Posterior cingulate gyrus (tissue), 11 donors: ENCODE measurements at regions not wholly inside any gene's neighbourhood (a gene's known extent, or its start where the extent isn't known, plus 50 kb on each side); places are given as distances from the start of the nearest gene placed in this dataset.

Experiments
- DNase-seq, 10 donors: peaks; one replicate each; pipeline versions ENCODE4 v3.0.0 to v3.0.0-alpha.2; 2020 to 2021; ENCODE audit warnings: mixed read lengths in 3 of 10
- intact Hi-C: fragments of 100-400 bp; cut with DNase I; formaldehyde crosslinking; loops from one replicate; pipeline ENCODE4 v1.15.1; 2023

- DNase-seq, result peak in 1 of 10 donors; percentile 39
- intact Hi-C loops, result no loop called here
These were observed 230.9 kb downstream of the KLF6 start for GRCh38 chr10:3554121-3554522.

GRCh38 chr10:3552281-3552680 lies 232.7 kb downstream of the KLF6 start:
- intact Hi-C loops, result no loop called here
- no peak for DNase-seq

- intact Hi-C loops, result no loop called here
These were observed 233.2 kb downstream of the KLF6 start for GRCh38 chr10:3551761-3552160.

GRCh38 chr10:3549118-3549517 lies 235.9 kb downstream of the KLF6 start:
- intact Hi-C loops, result no loop called here
- DNase-seq, result no peak

More at GRCh38 chr10:3551761-3552160, 233.2 kb downstream of the KLF6 start:
- no peak for DNase-seq

DNA sequence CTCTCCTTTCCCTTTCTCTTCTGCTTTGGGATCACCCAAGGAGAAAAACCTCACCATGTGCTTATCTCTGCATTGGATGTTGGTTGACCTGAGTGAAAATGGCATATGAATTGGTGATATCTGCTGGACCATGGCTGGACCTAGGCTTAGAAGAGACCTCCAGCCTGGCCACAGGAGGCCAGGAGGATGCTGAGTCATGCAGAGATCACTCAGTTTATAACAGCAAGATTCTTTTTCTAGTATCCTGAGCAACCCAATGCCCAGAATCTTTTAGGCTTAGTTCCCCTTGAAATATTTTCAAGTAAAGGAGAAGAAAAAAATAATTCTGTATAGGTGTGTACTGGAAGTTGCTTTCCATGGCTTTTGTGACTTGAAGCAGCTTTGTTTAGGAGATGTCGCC lies 236.3 kb downstream of the KLF6 start:
- intact Hi-C loops, result no loop called here
- DNase-seq, result no peak

GRCh38 chr10:3548076-3548475 lies 236.9 kb downstream of the KLF6 start:
- no peak for DNase-seq
- intact Hi-C loops, result no loop called here

- intact Hi-C loops, result no loop called here
- no peak for DNase-seq
These were observed 240.4 kb downstream of the KLF6 start for GRCh38 chr10:3544561-3544960.

- no peak for DNase-seq
- intact Hi-C loops, result no loop called here
These were observed 242.8 kb downstream of the KLF6 start for GRCh38 chr10:3542185-3542611.

- DNase-seq, result peak in 1 of 10 donors; percentile 77
- intact Hi-C loops, result no loop called here
These were observed 245.2 kb downstream of the KLF6 start for GRCh38 chr10:3539696-3540383.

DNA sequence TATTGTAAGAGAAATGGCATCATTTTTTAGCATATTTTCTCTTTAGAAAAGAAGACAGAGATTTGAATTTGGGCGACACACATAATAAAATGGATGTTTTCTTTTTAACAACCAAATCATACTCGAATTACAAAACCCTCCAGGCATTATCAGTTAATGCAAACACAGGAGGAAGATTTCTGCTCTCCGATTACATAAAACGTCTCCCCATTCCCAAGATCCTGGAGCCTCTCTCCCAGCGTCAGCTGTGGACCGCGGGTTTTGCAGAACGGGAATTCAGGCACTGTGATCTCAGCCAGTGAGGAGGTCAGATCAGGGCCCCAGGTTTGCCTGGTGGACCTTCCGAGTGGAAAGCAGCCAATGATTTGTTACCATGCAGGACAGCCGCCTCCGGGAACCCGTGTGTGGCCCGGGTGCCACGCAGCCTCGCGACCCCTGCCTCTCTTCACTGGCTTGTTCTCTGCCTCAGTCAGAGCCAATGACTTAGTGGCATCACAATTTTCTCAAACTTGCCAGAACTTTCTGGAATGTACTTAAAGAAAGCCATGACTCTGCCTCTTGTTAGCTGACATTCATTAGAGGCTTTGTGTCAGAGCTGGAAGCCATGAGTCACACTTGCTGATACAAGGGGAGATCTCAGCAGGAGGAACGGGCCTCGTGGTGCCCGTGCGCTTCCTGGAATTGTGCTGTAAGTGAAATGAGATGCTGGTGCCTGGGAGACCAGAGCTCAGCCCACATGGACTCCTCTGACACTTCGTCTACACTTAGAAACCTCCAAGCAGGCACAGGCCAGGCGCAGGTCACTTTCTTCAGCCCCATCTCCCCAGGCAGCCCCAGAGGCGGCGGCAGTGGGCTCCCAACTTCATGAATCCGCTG lies 246.1 kb downstream of the KLF6 start:
- intact Hi-C loops, result no loop called here
- peak in 1 of 10 donors; percentile 69 for DNase-seq

DNA sequence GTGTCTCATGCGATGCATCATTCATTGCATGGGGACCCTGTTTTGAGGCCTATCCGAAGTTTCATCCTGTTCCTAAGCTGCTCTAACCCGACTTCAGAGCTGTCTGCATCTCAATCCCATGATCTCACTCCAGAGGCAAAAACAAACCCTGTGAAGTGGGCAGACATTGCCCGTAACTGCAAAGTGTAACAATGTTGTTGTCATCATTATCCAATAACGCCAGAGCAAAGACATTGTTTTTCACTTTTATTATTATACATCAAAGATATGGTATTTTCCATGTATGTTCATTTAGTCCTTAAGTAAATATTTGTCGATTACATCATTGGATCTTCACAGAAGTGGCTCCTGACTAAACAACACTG lies 246.7 kb downstream of the KLF6 start:
- DNase-seq, result no peak
- intact Hi-C loops, result no loop called here

- intact Hi-C loops, result no loop called here
- no peak for DNase-seq
These were observed 247.5 kb downstream of the KLF6 start for GRCh38 chr10:3537518-3537917.

DNA sequence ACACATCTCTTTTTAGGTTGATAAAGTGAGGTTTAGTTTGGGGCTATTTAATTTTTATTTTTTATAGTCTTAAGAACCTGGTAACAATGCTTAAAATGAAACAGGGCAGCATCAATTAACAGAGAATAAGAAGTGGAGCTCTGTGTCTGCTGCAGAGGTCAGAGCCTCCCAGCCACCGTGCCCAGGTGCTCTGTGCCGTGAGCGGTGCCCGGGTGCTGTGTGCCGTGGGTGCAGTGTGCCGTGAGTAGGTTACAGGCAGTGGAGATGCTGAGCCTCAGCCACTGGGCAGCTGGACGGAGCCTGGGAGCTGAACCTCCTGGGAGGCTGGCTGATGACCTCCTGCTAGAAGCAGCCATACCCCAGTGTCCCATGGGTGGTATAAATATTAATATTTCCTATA lies 250.0 kb downstream of the KLF6 start:
- intact Hi-C loops, result no loop called here
- no peak for DNase-seq

- DNase-seq, result no peak
- intact Hi-C loops, result no loop called here
These were observed 250.6 kb downstream of the KLF6 start for GRCh38 chr10:3534433-3534832.

DNA sequence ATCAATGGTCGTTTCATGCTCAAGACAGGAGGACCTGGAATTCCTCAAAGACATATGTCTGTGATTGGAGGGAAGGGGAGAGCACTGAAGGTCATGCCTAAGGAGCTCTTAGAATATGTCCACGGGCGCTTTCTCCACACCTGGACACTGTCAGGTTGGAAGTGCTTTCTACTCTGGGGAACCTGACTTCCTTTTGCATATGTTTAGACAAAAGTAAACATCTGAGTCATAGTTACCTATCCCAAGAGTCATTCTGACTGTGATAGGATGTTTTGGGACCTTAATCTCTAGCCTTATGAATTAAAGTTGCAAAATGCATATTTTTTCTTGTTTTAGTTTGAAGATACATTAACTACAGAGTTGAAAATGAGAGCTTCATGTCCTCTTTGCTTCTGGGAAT lies 251.7 kb downstream of the KLF6 start:
- intact Hi-C loops, result no loop called here
- no peak for DNase-seq

DNA sequence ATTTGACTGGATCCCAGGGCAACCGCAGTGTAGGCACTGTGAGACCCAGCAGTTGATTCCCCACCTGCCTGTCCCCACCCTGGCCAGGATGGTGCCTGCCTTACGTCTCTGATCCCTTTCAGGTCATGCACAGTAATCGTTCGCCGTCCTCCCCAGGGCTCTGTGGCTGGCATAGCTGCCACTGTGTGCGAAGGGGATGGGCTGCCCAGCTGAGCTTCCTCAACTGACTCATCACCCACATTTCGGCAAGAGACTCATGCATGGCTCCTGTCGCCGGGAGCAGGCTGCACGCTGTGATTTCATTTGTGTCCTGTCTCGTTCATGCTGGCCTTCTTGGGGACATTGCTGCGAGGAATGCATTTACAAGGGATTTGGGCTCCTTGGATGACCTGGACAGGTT lies 252.4 kb downstream of the KLF6 start:
- DNase-seq, result peak in 4 of 10 donors; percentile 15 to 81 (median 48)
- intact Hi-C loops, result no loop called here

- DNase-seq, result no peak
- intact Hi-C loops, result no loop called here
These were observed 253.3 kb downstream of the KLF6 start for GRCh38 chr10:3531670-3532069.

DNA sequence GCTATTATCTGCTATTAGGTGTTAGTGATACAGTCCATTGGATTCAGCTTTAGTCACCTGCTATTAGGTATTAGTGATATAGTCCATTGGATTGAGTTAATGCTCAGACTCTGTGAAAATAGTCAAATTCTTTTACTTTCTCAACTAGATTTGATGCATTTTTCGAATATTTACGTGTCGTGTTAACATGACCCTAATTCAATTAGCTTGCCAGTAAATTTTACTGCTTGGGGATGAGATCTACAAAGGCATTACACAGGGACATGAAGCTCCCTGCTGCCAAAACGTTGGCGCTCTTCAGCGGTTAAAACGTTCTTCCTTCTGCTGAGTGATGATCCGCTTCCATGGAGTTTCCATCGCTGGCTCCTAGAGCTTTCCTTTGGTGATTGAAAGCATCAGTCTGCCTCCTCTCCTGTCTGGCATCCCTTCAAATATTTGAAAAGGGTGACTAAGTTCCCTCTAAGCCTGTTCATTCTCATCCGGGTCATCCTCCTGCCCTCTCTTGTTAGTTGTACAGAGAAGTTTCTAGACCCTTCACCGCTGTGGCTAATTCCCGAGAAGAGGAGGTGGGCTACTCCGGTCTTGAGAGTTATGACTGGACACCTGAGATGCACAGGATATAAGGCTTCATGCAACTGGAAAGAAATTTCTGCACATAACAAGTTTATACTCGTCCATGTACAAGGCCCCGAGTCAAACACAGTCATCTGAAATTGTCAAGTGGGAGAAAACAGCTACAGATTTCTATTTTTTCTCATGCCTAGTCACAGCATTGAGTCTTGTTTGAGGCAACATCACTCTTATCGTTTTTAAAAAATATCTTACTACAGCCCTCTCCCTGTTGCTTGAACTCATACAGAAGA lies 254.0 kb downstream of the KLF6 start:
- no peak for DNase-seq
- intact Hi-C loops, result no loop called here

DNA sequence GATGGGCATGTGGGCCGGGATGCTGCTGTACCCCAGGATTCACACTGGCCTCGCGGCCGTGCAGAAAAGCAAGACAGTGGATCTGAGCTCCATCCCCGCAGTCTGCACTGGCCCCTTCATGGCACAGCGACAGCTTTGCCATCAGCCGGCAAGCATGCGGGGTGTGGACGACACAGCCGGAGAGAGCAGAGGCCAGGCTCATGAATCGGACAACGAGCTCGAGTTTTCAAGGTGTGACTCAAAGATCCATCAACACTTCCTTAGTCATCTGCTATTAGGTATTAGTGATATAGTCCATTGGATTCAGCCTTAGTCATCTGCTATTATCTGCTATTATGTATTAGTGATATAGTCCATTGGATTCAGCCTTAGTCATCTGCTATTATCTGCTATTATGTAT lies 254.7 kb downstream of the KLF6 start:
- DNase-seq, result no peak

DNA sequence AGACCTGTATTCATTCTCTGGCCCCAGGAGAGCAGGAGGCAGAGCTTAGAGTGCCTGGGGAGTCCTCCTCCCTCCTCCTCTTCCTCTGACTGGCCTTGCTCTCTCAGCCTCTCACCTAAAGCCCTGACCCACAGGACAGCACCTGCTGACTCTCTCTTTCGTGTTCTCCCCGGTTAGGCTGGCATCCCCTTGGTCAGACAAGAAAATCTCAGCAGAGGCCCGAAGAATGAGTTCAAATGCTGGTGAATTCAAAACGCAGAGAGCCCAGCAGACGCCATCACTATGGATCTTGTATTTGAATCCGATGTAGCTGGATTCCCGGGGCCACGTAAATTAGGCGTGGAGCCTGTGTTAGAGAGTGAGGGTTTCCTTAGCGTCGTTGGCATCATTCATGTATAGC lies 255.3 kb downstream of the KLF6 start:
- intact Hi-C loops, result no loop called here
- peak in 1 of 10 donors; percentile 50 for DNase-seq

More for the DNA sequence above, 254.7 kb downstream of the KLF6 start:
- intact Hi-C loops, result no loop called here

DNA sequence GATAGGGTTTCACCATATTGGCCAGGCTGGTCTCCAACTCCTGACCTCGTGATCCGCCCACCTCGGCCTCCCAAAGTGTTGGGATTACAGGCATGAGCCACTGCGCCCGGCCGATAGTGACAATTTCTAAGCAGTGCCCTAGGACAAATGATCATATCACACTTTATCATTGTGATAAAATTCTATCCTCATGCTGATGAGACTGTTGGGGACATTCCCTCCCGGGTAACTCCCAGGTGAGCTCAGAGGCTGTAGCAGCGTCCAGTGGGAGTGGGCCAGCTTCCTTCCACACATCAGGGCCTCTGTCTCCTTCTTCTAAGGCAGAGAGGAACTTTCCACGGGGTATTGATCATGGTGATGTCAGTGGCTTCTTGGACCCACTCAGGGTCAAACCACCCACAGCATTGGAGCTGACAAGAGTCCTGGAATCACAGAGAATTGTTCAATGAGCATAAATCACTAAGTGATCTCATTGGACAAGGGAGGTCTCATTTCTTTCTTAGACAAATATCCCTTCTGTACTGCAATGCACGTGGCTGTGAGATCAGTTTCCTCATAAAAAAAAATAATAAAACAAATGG lies 256.1 kb downstream of the KLF6 start:
- intact Hi-C loops, result no loop called here

More for the DNA sequence above, 256.1 kb downstream of the KLF6 start:
- DNase-seq, result peak in 1 of 10 donors; percentile 36
